ENCODE measurements at regions not wholly inside any gene's neighbourhood (a gene's known extent, or its start where the extent isn't known, plus 50 kb on each side); places are given as distances from the start of the nearest gene placed in this dataset.

GRCh38 chr17:77379065-77379428 is 238.3 kb downstream of the SEC14L1 start:
- H3K36me3 Mint-ChIP-seq (ENCODE audit: low read depth) = peaks cover 37% of the 10 kb centered on the region
- H3K27me3 Mint-ChIP-seq = no peaks in the 10 kb centered on the region
- peaks cover 99% of the 10 kb centered on the region for H3K4me1 Mint-ChIP-seq (ENCODE audit: low read depth)
- Histone ChIP-seq H3K4me1 (ENCODE audit: insufficient read depth, low read length) (peaks cover 99% of the 10 kb centered on the region), H3K36me3 (ENCODE audit: insufficient read depth, low read length) (peaks cover 11% of the 10 kb centered on the region), H3K9me3 (ENCODE audit: control insufficient read depth in 1 of 2, insufficient read depth in 1 of 2, low read length in 2 of 2) (no peaks in the 10 kb centered on the region), H3K27ac (ENCODE audit: low read depth in 1 of 2, low read length in 2 of 2) (no peak overlapping the region), H3K4me3 (ENCODE audit: low read length) (no peak overlapping the region), H3K27me3 (ENCODE audit: control insufficient read depth in 1 of 2, insufficient read depth in 2 of 2, low read length in 2 of 2) (no peaks in the 10 kb centered on the region)
- no peak for TF ChIP-seq CTCF (IDR thresholded peaks at IDR 0.05)
- H3K9me3 Mint-ChIP-seq = no peaks in the 10 kb centered on the region
- ATAC-seq (ENCODE audit: poor library complexity) (no peak), DNase-seq (no peak)
- CTCF ChIA-PET = no interaction called here
- intact Hi-C loops (cut with DNase I, micrococcal nuclease) = no loop called here
- POLR2A ChIA-PET = no interaction called here
- peak overlapping the region; percentile 93 for H3K27ac Mint-ChIP-seq
- peak overlapping the region; percentile 38 for H3K4me3 Mint-ChIP-seq

- Mint-ChIP-seq H3K9me3 (no peaks in the 10 kb centered on the region), H3K27ac (peak overlapping the region; percentile 93), H3K36me3 (ENCODE audit: low read depth) (peaks cover 35% of the 10 kb centered on the region), H3K4me1 (ENCODE audit: low read depth) (peaks cover 99% of the 10 kb centered on the region), H3K4me3 (peak overlapping the region; percentile 38), H3K27me3 (no peaks in the 10 kb centered on the region)
- intact Hi-C loops (cut with DNase I, micrococcal nuclease) = no loop called here
- ATAC-seq (ENCODE audit: poor library complexity) = no peak
- H3K27ac ChIP-seq (ENCODE audit: low read depth in 1 of 2, low read length in 2 of 2) = no peak overlapping the region
- H3K4me3 ChIP-seq (ENCODE audit: low read length) = no peak overlapping the region
- H3K27me3 ChIP-seq (ENCODE audit: control insufficient read depth in 1 of 2, insufficient read depth in 2 of 2, low read length in 2 of 2) = no peaks in the 10 kb centered on the region
- no peak for DNase-seq
- ChIA-PET CTCF (no interaction called here), POLR2A (interaction anchor here (0.7 kb wide), 1 partner anchor 41 kb away, joined by 3 read pairs; no protein-coding TSS in a partner anchor)
- no peaks in the 10 kb centered on the region for H3K9me3 ChIP-seq (ENCODE audit: control insufficient read depth in 1 of 2, insufficient read depth in 1 of 2, low read length in 2 of 2)
- TF ChIP-seq CTCF (IDR thresholded peaks at IDR 0.05) = no peak
- peaks cover 13% of the 10 kb centered on the region for H3K36me3 ChIP-seq (ENCODE audit: insufficient read depth, low read length)
- peaks cover 100% of the 10 kb centered on the region for H3K4me1 ChIP-seq (ENCODE audit: insufficient read depth, low read length)
Measured at GRCh38 chr17:77379832-77380231, 239.1 kb downstream of the SEC14L1 start.

GRCh38 chr17:77380395-77381184 is 239.8 kb downstream of the SEC14L1 start:
- Histone ChIP-seq H3K4me3 (ENCODE audit: low read length) (no peak overlapping the region), H3K27me3 (ENCODE audit: control insufficient read depth in 1 of 2, insufficient read depth in 2 of 2, low read length in 2 of 2) (no peaks in the 10 kb centered on the region), H3K36me3 (ENCODE audit: insufficient read depth, low read length) (peaks cover 13% of the 10 kb centered on the region), H3K9me3 (ENCODE audit: control insufficient read depth in 1 of 2, insufficient read depth in 1 of 2, low read length in 2 of 2) (no peaks in the 10 kb centered on the region), H3K4me1 (ENCODE audit: insufficient read depth, low read length) (peaks cover 100% of the 10 kb centered on the region), H3K27ac (ENCODE audit: low read depth in 1 of 2, low read length in 2 of 2) (peak overlapping the region; percentile 30 to 76)
- H3K36me3 Mint-ChIP-seq (ENCODE audit: low read depth) = peaks cover 28% of the 10 kb centered on the region
- H3K4me1 Mint-ChIP-seq (ENCODE audit: low read depth) = peaks cover 95% of the 10 kb centered on the region
- no peaks in the 10 kb centered on the region for H3K27me3 Mint-ChIP-seq
- POLR2A ChIA-PET = interaction anchor here (0.7 to 3.8 kb wide), 6 partner anchors 10 to 74 kb away, joined by 3 to 26 read pairs (median 6); no protein-coding TSS in a partner anchor
- peak overlapping the region; percentile 7 for H3K4me3 Mint-ChIP-seq
- H3K27ac Mint-ChIP-seq = peak overlapping the region; percentile 93
- CTCF ChIA-PET = no interaction called here
- intact Hi-C loops (cut with DNase I, micrococcal nuclease) = no loop called here
- DNase-seq = no peak
- no peaks in the 10 kb centered on the region for H3K9me3 Mint-ChIP-seq
- TF ChIP-seq CTCF (IDR thresholded peaks at IDR 0.05) = no peak
- no peak for ATAC-seq (ENCODE audit: poor library complexity)
